H1 (cell line): ENCODE measurements at regions not wholly inside any gene's neighbourhood (a gene's known extent, or its start where the extent isn't known, plus 50 kb on each side); places are given as distances from the start of the nearest gene placed in this dataset.

Experiments
- CTCF ChIA-PET: fragments of 300-600 bp; sonication (Branson Sonifier 250); formaldehyde crosslinking; loops from one replicate; lab custom pipeline; 2021; ENCODE audit not compliant: partially characterized antibody; lab: Charles Lee
- POLR2A ChIA-PET: fragments of 300-600 bp; sonication (Branson Sonifier 250); formaldehyde crosslinking; loops from one replicate; lab custom pipeline; 2021; ENCODE audit warnings: inconsistent platforms; ENCODE audit not compliant: partially characterized antibody; lab: Charles Lee
- DNase-seq, 2 experiments: peaks; one replicate each; pipeline versions ENCODE4 v3.0.0 to v3.0.0-alpha.2; 2010 to 2022; ENCODE audit warnings: low spot score in 2 of 2, low read depth in 1 of 2, mixed read lengths in 1 of 2
- FAIRE-seq: peaks from 2 replicates; lab custom pipeline; 2011; peaks lifted over from hg19 to GRCh38; lab: Jason Lieb, UNC
- H2AFZ ChIP-seq: 2 replicates; pipeline ENCODE4 v1.8.1; 2012; ENCODE audit warnings: low read length, inconsistent platforms
- H2AK5ac ChIP-seq: 2 replicates; pipeline ENCODE4 v1.6.1; 2013; ENCODE audit warnings: low read depth, low read length
- H2BK120ac ChIP-seq: replicated peaks from 2 replicates; pipeline ENCODE3; 2013; ENCODE audit warnings: low read depth, low read length, inconsistent platforms
- H2BK12ac ChIP-seq: 2 replicates; pipeline ENCODE4 v1.6.1; 2013; ENCODE audit warnings: low read depth, low read length
- H2BK15ac ChIP-seq: 2 replicates; pipeline ENCODE4 v1.6.1; 2013; ENCODE audit warnings: low read length
- H2BK20ac ChIP-seq: 2 replicates; pipeline ENCODE4 v1.6.1; 2013; ENCODE audit warnings: low read length
- H2BK5ac ChIP-seq: 2 replicates; pipeline ENCODE4 v1.6.1; 2013; ENCODE audit warnings: low read depth, low read length
- H3K14ac ChIP-seq: 2 replicates; pipeline ENCODE4 v1.6.1; 2013; ENCODE audit warnings: inconsistent platforms; ENCODE audit not compliant: insufficient read length
- H3K18ac ChIP-seq: 2 replicates; pipeline ENCODE4 v1.6.1; 2013; ENCODE audit warnings: low read length; ENCODE audit errors: extremely low read depth
- H3K23ac ChIP-seq: 2 replicates; pipeline ENCODE4 v1.6.1; 2013; ENCODE audit warnings: inconsistent platforms; ENCODE audit not compliant: insufficient read length
- H3K23me2 ChIP-seq: 2 replicates; pipeline ENCODE4 v1.6.1; 2013; ENCODE audit warnings: low read depth, low read length
- H3K27ac ChIP-seq: 2 replicates; pipeline ENCODE4 v1.6.1; 2011; ENCODE audit warnings: low read depth, low read length, inconsistent platforms
- H3K27me3 ChIP-seq, 4 experiments: replicated peaks in 1 of 4; 1 replicate in 1 of 4; 2 replicates in 3 of 4; pipeline versions ENCODE4 v1.6.1 to v1.8.1; 2011 to 2013; ENCODE audit warnings: low read length in 3 of 4, mild to moderate bottlenecking in 3 of 4, inconsistent platforms in 2 of 4, mixed read lengths in 2 of 4, moderate library complexity in 1 of 4; ENCODE audit not compliant: control insufficient read depth in 3 of 4, insufficient read depth in 3 of 4; ENCODE audit errors: extremely low read depth in 1 of 4
- H3K36me3 ChIP-seq, 4 experiments: 2 replicates each; pipeline versions ENCODE4 v1.6.1 to v1.8.1; 2011 to 2013; ENCODE audit warnings: mild to moderate bottlenecking in 4 of 4, low read length in 3 of 4, moderate library complexity in 2 of 4, control low read depth in 1 of 4, inconsistent platforms in 1 of 4; ENCODE audit not compliant: insufficient read depth in 4 of 4, control insufficient read depth in 2 of 4
- H3K4ac ChIP-seq: replicated peaks from 2 replicates; pipeline ENCODE3; 2013; ENCODE audit warnings: low read length, low read depth, mixed read lengths, inconsistent platforms; ENCODE audit not compliant: insufficient read length
- H3K4me1 ChIP-seq, 4 experiments: replicated peaks in 1 of 4; 1 replicate in 1 of 4; 2 replicates in 3 of 4; pipeline versions ENCODE4 v1.6.1 to v1.8.1; 2011 to 2013; ENCODE audit warnings: low read length in 3 of 4, inconsistent platforms in 2 of 4, mixed read lengths in 1 of 4; ENCODE audit not compliant: insufficient read depth in 4 of 4, control insufficient read depth in 3 of 4
- H3K4me2 ChIP-seq, 2 experiments: 2 replicates each; pipeline versions ENCODE4 v1.6.1 to v1.8.1; 2011 to 2013; ENCODE audit warnings: low read depth in 2 of 2, low read length in 2 of 2, control low read depth in 1 of 2, inconsistent platforms in 1 of 2, mild to moderate bottlenecking in 1 of 2; ENCODE audit not compliant: insufficient read depth in 1 of 2
- H3K4me3 ChIP-seq, 4 experiments: fragments of 200-600, 300-600 bp in 1 of 4; sonication (generic), shearing (Covaris generic), sonication (Bioruptor Twin) in 1 of 4; 2 replicates each; pipeline versions ENCODE4 v1.5.1 to v1.8.1; 2011 to 2016; ENCODE audit warnings: low read length in 4 of 4, low read depth in 3 of 4, control low read depth in 2 of 4, inconsistent platforms in 2 of 4, mild to moderate bottlenecking in 2 of 4, mixed read lengths in 1 of 4, moderate library complexity in 1 of 4; ENCODE audit not compliant: insufficient read depth in 2 of 4; ENCODE audit errors: extremely low read depth in 1 of 4
- H3K56ac ChIP-seq: replicated peaks from 2 replicates; pipeline ENCODE3; 2013; ENCODE audit warnings: low read depth, mild to moderate bottlenecking, mixed read lengths, low read length, inconsistent platforms; ENCODE audit not compliant: insufficient read length
- H3K79me1 ChIP-seq: 2 replicates; pipeline ENCODE4 v1.6.1; 2013; ENCODE audit warnings: low read depth, low read length, control low read depth
- H3K79me2 ChIP-seq, 2 experiments: 2 replicates each; pipeline versions ENCODE4 v1.6.1 to v1.8.1; 2012 to 2013; ENCODE audit warnings: low read length in 2 of 2, mild to moderate bottlenecking in 2 of 2, inconsistent platforms in 1 of 2; ENCODE audit not compliant: insufficient read depth in 2 of 2, control insufficient read depth in 1 of 2
- H3K9ac ChIP-seq, 4 experiments: replicated peaks in 1 of 4; 1 replicate in 1 of 4; 2 replicates in 3 of 4; pipeline versions ENCODE4 v1.6.1 to v1.8.1; 2011 to 2013; ENCODE audit warnings: low read depth in 3 of 4, low read length in 3 of 4, control low read depth in 2 of 4, mild to moderate bottlenecking in 2 of 4, moderate library complexity in 2 of 4, inconsistent platforms in 1 of 4; ENCODE audit errors: extremely low read depth in 1 of 4
- H3K9me3 ChIP-seq, 2 experiments: 2 replicates each; pipeline versions ENCODE4 v1.6.1 to v1.8.1; 2012 to 2013; ENCODE audit warnings: mild to moderate bottlenecking in 2 of 2, moderate library complexity in 2 of 2, control low read depth in 1 of 2, inconsistent platforms in 1 of 2, low read depth in 1 of 2, low read length in 1 of 2, mixed read lengths in 1 of 2; ENCODE audit not compliant: insufficient read depth in 2 of 2
- H4K20me1 ChIP-seq, 2 experiments: replicated peaks in 1 of 2; 2 replicates each; pipeline versions ENCODE3 to v1.8.1; 2011 to 2013; ENCODE audit warnings: inconsistent platforms in 2 of 2, low read length in 2 of 2, mild to moderate bottlenecking in 1 of 2; ENCODE audit not compliant: insufficient read depth in 2 of 2, control insufficient read depth in 1 of 2
- H4K5ac ChIP-seq: 2 replicates; pipeline ENCODE4 v1.6.1; 2013; ENCODE audit warnings: low read length, low read depth, mixed read lengths, inconsistent platforms; ENCODE audit not compliant: insufficient read length
- H4K8ac ChIP-seq: 2 replicates; pipeline ENCODE4 v1.8.0; 2013; ENCODE audit warnings: mild to moderate bottlenecking, moderate library complexity, low read length, inconsistent platforms; ENCODE audit not compliant: insufficient read depth; ENCODE audit errors: extremely low read depth
- H4K91ac ChIP-seq: replicated peaks from 2 replicates; pipeline ENCODE3; 2013; ENCODE audit warnings: low read length, mixed read lengths, inconsistent platforms; ENCODE audit not compliant: insufficient read length
- CHD1 ChIP-seq: IDR thresholded peaks from 2 replicates; pipeline ENCODE4 v1.6.1; 2012; ENCODE audit warnings: low read depth, low read length, improper control_type of control experiment
- EGR1 ChIP-seq: IDR thresholded peaks from 2 replicates; pipeline ENCODE4 v1.6.1; 2011; ENCODE audit warnings: low read depth, low read length, borderline replicate concordance
- SIRT6 ChIP-seq: IDR thresholded peaks from one replicate; pipeline ENCODE4 v1.7.1; 2012; ENCODE audit warnings: low read length, inconsistent platforms
- TAF1 ChIP-seq: IDR thresholded peaks from 2 replicates; pipeline ENCODE4 v1.6.1; 2011; ENCODE audit warnings: mild to moderate bottlenecking, low read depth, low read length
- WGBS, 2 experiments: shearing (Covaris generic) in 1 of 2; methylation state at CpG; one replicate each; pipeline versions ENCODE4 v1.1.6 to v1.1.7; 2013 to 2015; ENCODE audit warnings: low lambda C conversion rate in 2 of 2, mixed read lengths in 2 of 2, inconsistent platforms in 1 of 2, low coverage in 1 of 2, missing lambda C conversion rate in 1 of 2; ENCODE audit not compliant: insufficient replicate concordance in 2 of 2, insufficient coverage in 1 of 2, insufficient read length in 1 of 2; ENCODE audit errors: extremely low coverage in 1 of 2, missing lambda C conversion rate in 1 of 2; 5-methylcytosine and 5-hydroxymethylcytosine counted together

DNA sequence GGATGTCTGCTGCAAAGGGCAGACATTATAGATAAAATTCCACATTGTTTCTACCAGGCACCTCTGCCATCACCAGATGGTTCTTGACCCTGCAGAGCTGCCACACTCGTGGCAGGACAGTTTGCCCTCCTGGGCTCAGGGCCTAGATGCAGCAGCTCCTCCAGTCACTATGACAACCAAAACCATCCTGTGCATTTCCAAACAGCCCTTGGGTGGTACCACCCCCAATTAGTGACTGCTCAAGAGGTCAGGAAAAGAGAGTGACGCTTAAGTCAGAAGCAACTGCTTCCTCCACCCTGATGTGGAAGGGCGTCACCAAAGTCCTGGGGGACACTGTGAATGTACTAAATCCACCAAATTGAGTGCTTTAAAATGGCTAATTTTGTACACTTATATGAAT, 109.2 kb downstream of the C16orf95 start:
- no peak overlapping the region for H2AFZ ChIP-seq
- no peak overlapping the region for H4K5ac ChIP-seq
- no peaks in the 10 kb centered on the region for H3K36me3 ChIP-seq
- H2BK12ac ChIP-seq, result no peak overlapping the region
- no peak overlapping the region for H2BK20ac ChIP-seq
- peaks cover 3 to 6% of the 10 kb centered on the region in 2 experiments; a peak in 2 of 4 replicates for H3K9me3 ChIP-seq
- no peak overlapping the region for H3K4me3 ChIP-seq
- no peak overlapping the region for H3K4ac ChIP-seq
- no peak overlapping the region for H3K14ac ChIP-seq
- peak overlapping the region; percentile 48; the same call in 1 of the 2 replicates for H4K8ac ChIP-seq
- H3K23ac ChIP-seq, result no peak overlapping the region
- no peak overlapping the region for H2BK120ac ChIP-seq
- H3K4me2 ChIP-seq, result no peak overlapping the region
- DNase-seq, result no peak
- H3K56ac ChIP-seq, result no peak overlapping the region
- H3K4me1 ChIP-seq, result peaks cover 0 to 6% (median 1%) of the 10 kb centered on the region in 4 experiments; a peak in 2 of 7 replicates
- H3K23me2 ChIP-seq, result peaks cover 9% of the 10 kb centered on the region; the same call in 1 of the 2 replicates
- H3K79me1 ChIP-seq, result no peaks in the 10 kb centered on the region
- POLR2A ChIA-PET, result no interaction called here
- H4K91ac ChIP-seq, result no peak overlapping the region
- H2AK5ac ChIP-seq, result no peak overlapping the region
- no peak for TF ChIP-seq SIRT6
- no peak for TF ChIP-seq CHD1
- TF ChIP-seq EGR1, result no peak
- no peak for TF ChIP-seq TAF1
- no peak overlapping the region for H3K18ac ChIP-seq
- no peak overlapping the region for H3K27ac ChIP-seq
- H2BK5ac ChIP-seq, result no peak overlapping the region
- no peak overlapping the region for H2BK15ac ChIP-seq
- no peaks in the 10 kb centered on the region for H3K27me3 ChIP-seq
- H4K20me1 ChIP-seq, result peaks cover 0 to 2% of the 10 kb centered on the region in 2 experiments
- H3K79me2 ChIP-seq, result no peaks in the 10 kb centered on the region
- FAIRE-seq, result no peak
- no peak overlapping the region for H3K9ac ChIP-seq
- WGBS, 2 experiments, result 78% methylated on average over 3 of the region's 3 CpGs; no CpG with 5 or more reads in 1 of the 2 experiments
- CTCF ChIA-PET, result interaction anchor here (1.0 to 1.8 kb wide), 2 partner anchors 20 to 71 kb away, joined by 3 to 6 read pairs; no protein-coding TSS in a partner anchor
